Upper lobe of left lung (tissue), 6 donors: ENCODE measurements at regions not wholly inside any gene's neighbourhood (a gene's known extent, or its start where the extent isn't known, plus 50 kb on each side); places are given as distances from the start of the nearest gene placed in this dataset.

Experiments
- ATAC-seq, 2 donors: fragments of 200-7000 bp; cut with Tn5 transposase; one replicate each; pipeline ENCODE4 v1.9.1; 2022; ENCODE audit warnings: mild to moderate bottlenecking in 2 of 2, moderate library complexity in 2 of 2; ENCODE audit not compliant: low FRiP score in 2 of 2
- DNase-seq, 2 donors: peaks; one replicate each; pipeline ENCODE4 v3.0.0-alpha.2; 2019 to 2020
- H3K27ac ChIP-seq, 4 donors: fragments of 200-600 bp; sonication (generic); one replicate each; pipeline ENCODE4 v1.5.1; 2016 to 2019
- H3K27me3 ChIP-seq, 4 donors: fragments of 200-600 bp; sonication (generic); one replicate each; pipeline ENCODE4 v1.5.1; 2017 to 2019
- H3K36me3 ChIP-seq, 4 donors: fragments of 200-600 bp; sonication (generic); one replicate each; pipeline ENCODE4 v1.5.1; 2016 to 2019
- H3K4me1 ChIP-seq, 4 donors: fragments of 200-600 bp; sonication (generic); one replicate each; pipeline ENCODE4 v1.5.1; 2018 to 2019
- H3K4me3 ChIP-seq, 4 donors: fragments of 200-600 bp; sonication (generic); one replicate each; pipeline ENCODE4 v1.5.1; 2017 to 2019; ENCODE audit warnings: mild to moderate bottlenecking in 2 of 4, moderate library complexity in 1 of 4
- H3K9me3 ChIP-seq, 4 donors: fragments of 200-600 bp; sonication (generic); one replicate each; pipeline ENCODE4 v1.5.1; 2018 to 2019
- CTCF ChIP-seq, 6 experiments: fragments of 450-650 bp in 4 of 6; fragments of 200-600 bp in 2 of 6; sonication (generic) in 2 of 6; IDR thresholded peaks; one replicate each; pipeline ENCODE4 v1.5.1; 2016 to 2019; ENCODE audit warnings: antibody characterized with exemption in 6 of 6
- EP300 ChIP-seq, 4 donors: sonication (generic); formaldehyde crosslinking; IDR thresholded peaks; one replicate each; pipeline ENCODE4 v1.5.1; 2017; ENCODE audit warnings: antibody characterized with exemption in 4 of 4, control low read depth in 2 of 4
- POLR2A ChIP-seq, 4 donors: fragments of 450-650 bp; IDR thresholded peaks; one replicate each; pipeline ENCODE4 v1.5.1; 2016 to 2017; ENCODE audit warnings: antibody characterized with exemption in 4 of 4, mild to moderate bottlenecking in 2 of 4
- POLR2AphosphoS5 ChIP-seq, 2 donors: sonication (generic); formaldehyde crosslinking; IDR thresholded peaks; one replicate each; pipeline ENCODE4 v1.5.1; 2017; ENCODE audit warnings: antibody characterized with exemption in 2 of 2
- WGBS, 2 donors: methylation state at CpG; one replicate each; pipeline ENCODE4 v1.1.5; 2017 to 2018; 5-methylcytosine and 5-hydroxymethylcytosine counted together
- donor health status: DM: no; HTN: no; CAD: no; lungs with moderate emphysema.
- donor health status: DM: no; HTN: yes; CAD: no; lungs with severe emphysema.

GRCh38 chr2:146927080-146927711, 917.6 kb upstream of the ACVR2A start:
- Histone ChIP-seq H3K4me3 (no peak overlapping the region), H3K27ac (no peak overlapping the region), H3K36me3 (no peaks in the 10 kb centered on the region), H3K27me3 (no peaks in the 10 kb centered on the region), H3K9me3 (no peaks in the 10 kb centered on the region), H3K4me1 (no peaks in the 10 kb centered on the region)
- WGBS, 2 donors = 24 to 25% methylated on average over 3 of the region's 3 CpGs
- TF ChIP-seq CTCF (IDR thresholded peaks at IDR 0.05) = peak in 4 of 6 experiments; percentile 16 to 53 (median 40)
- TF ChIP-seq EP300 (IDR thresholded peaks at IDR 0.05) = no peak
- peak in 1 of 2 donors; percentile 42 for DNase-seq
- ATAC-seq = peak; percentile 69 to 81

- H3K27me3 ChIP-seq = no peaks in the 10 kb centered on the region
- H3K9me3 ChIP-seq = no peaks in the 10 kb centered on the region
- TF ChIP-seq EP300 (IDR thresholded peaks at IDR 0.05) = no peak
- TF ChIP-seq POLR2AphosphoS5 (IDR thresholded peaks at IDR 0.05) = no peak
- TF ChIP-seq CTCF (IDR thresholded peaks at IDR 0.05) = no peak
- no peak for TF ChIP-seq POLR2A (IDR thresholded peaks at IDR 0.05)
- 69 to 75% methylated on average over 2 of the region's 2 CpGs for WGBS, 2 donors
- no peak overlapping the region for H3K27ac ChIP-seq
- no peaks in the 10 kb centered on the region for H3K4me1 ChIP-seq
- ATAC-seq (no peak), DNase-seq (no peak)
- H3K36me3 ChIP-seq = no peaks in the 10 kb centered on the region
- H3K4me3 ChIP-seq = no peak overlapping the region
Observed at GRCh38 chr2:146918280-146918679, 926.5 kb upstream of the ACVR2A start.

- H3K27ac ChIP-seq = no peak overlapping the region
- H3K4me1 ChIP-seq = no peaks in the 10 kb centered on the region
- no peaks in the 10 kb centered on the region for H3K27me3 ChIP-seq
- H3K36me3 ChIP-seq = no peaks in the 10 kb centered on the region
- no peak overlapping the region for H3K4me3 ChIP-seq
- no peaks in the 10 kb centered on the region for H3K9me3 ChIP-seq
- no peak for DNase-seq
- no peak for ATAC-seq
- no peak for TF ChIP-seq CTCF (IDR thresholded peaks at IDR 0.05)
- TF ChIP-seq POLR2A (IDR thresholded peaks at IDR 0.05) = no peak
- TF ChIP-seq EP300 (IDR thresholded peaks at IDR 0.05) = no peak
- TF ChIP-seq POLR2AphosphoS5 (IDR thresholded peaks at IDR 0.05) = no peak
- WGBS, 2 donors = 56 to 74% methylated on average over 1 of the region's 1 CpG
Observed at GRCh38 chr2:146917431-146918042, 927.3 kb upstream of the ACVR2A start.

- H3K9me3 ChIP-seq = no peaks in the 10 kb centered on the region
- ATAC-seq (no peak), DNase-seq (no peak)
- H3K27me3 ChIP-seq = no peaks in the 10 kb centered on the region
- H3K4me3 ChIP-seq = no peak overlapping the region
- no peaks in the 10 kb centered on the region for H3K4me1 ChIP-seq
- WGBS, 2 donors = 83 to 88% methylated on average over 7 of the region's 7 CpGs
- H3K27ac ChIP-seq = no peak overlapping the region
- H3K36me3 ChIP-seq = no peaks in the 10 kb centered on the region
- no peak for TF ChIP-seq POLR2A (IDR thresholded peaks at IDR 0.05)
- no peak for TF ChIP-seq EP300 (IDR thresholded peaks at IDR 0.05)
- TF ChIP-seq CTCF (IDR thresholded peaks at IDR 0.05) = no peak
- TF ChIP-seq POLR2AphosphoS5 (IDR thresholded peaks at IDR 0.05) = no peak
Observed at GRCh38 chr2:146916914-146917313, 927.9 kb upstream of the ACVR2A start.

- H3K27ac ChIP-seq = no peak overlapping the region
- no peak for TF ChIP-seq POLR2A (IDR thresholded peaks at IDR 0.05)
- no peak overlapping the region for H3K4me3 ChIP-seq
- H3K27me3 ChIP-seq = no peaks in the 10 kb centered on the region
- no peaks in the 10 kb centered on the region for H3K4me1 ChIP-seq
- no peaks in the 10 kb centered on the region for H3K36me3 ChIP-seq
- no peaks in the 10 kb centered on the region for H3K9me3 ChIP-seq
- ATAC-seq (no peak), DNase-seq (no peak)
- 91 to 92% methylated on average over 3 of the region's 3 CpGs for WGBS, 2 donors
Observed at GRCh38 chr2:146913476-146913875, 931.4 kb upstream of the ACVR2A start.
